H4 (cell line): ENCODE measurements at regions not wholly inside any gene's neighbourhood (a gene's known extent, or its start where the extent isn't known, plus 50 kb on each side); places are given as distances from the start of the nearest gene placed in this dataset.
"Not testable (repeated sequence)": the region's sequence is repeated elsewhere in the genome, so short reads cannot be mapped to it uniquely, and the experiment has no call there.

ENCODE experiments used
- DNase-seq: peaks from one replicate; pipeline ENCODE4 v3.0.0-alpha.2; 2015; ENCODE audit warnings: low spot score

GRCh38 chr9:75282047-75282446, 193.7 kb downstream of the OSTF1 start:
- no peak for DNase-seq

GRCh38 chr9:75289332-75289731, 201.0 kb downstream of the OSTF1 start:
- DNase-seq, result no peak

- DNase-seq, result no peak
Measured at GRCh38 chr9:75299324-75299723, 211.0 kb downstream of the OSTF1 start.

- DNase-seq, result no peak
Measured at GRCh38 chr9:75333624-75334023, 245.3 kb downstream of the OSTF1 start.

- no peak for DNase-seq
Measured at GRCh38 chr9:75358846-75359245, 270.5 kb downstream of the OSTF1 start.

- DNase-seq, result no peak
Measured at GRCh38 chr9:75359638-75360037, 271.3 kb downstream of the OSTF1 start.

GRCh38 chr9:75360252-75360651, 271.9 kb downstream of the OSTF1 start:
- no peak for DNase-seq

GRCh38 chr9:75362446-75362845, 274.1 kb downstream of the OSTF1 start:
- DNase-seq, result not testable (repeated sequence)

GRCh38 chr9:75365196-75365595, 276.9 kb downstream of the OSTF1 start:
- DNase-seq, result no peak

GRCh38 chr9:75369989-75370388, 281.7 kb downstream of the OSTF1 start:
- DNase-seq, result no peak

GRCh38 chr9:75372499-75373268, 284.4 kb downstream of the OSTF1 start:
- DNase-seq, result no peak

- no peak for DNase-seq
Measured at GRCh38 chr9:75376680-75377254, 288.5 kb downstream of the OSTF1 start.

GRCh38 chr9:75378036-75378435, 289.7 kb downstream of the OSTF1 start:
- DNase-seq, result no peak

GRCh38 chr9:75378926-75379325, 290.6 kb downstream of the OSTF1 start:
- DNase-seq, result no peak

GRCh38 chr9:75382126-75382525, 293.8 kb downstream of the OSTF1 start:
- no peak for DNase-seq

- DNase-seq, result not testable (repeated sequence)
Measured at GRCh38 chr9:75383420-75384034, 295.2 kb downstream of the OSTF1 start.

GRCh38 chr9:75385236-75385635, 296.9 kb downstream of the OSTF1 start:
- no peak for DNase-seq

- DNase-seq, result no peak
Measured at GRCh38 chr9:75389101-75389500, 300.8 kb downstream of the OSTF1 start.

- peak; percentile 56 for DNase-seq
Measured at GRCh38 chr9:75390951-75391350, 302.6 kb downstream of the OSTF1 start.

- DNase-seq, result no peak
Measured at GRCh38 chr9:75391497-75391896, 303.2 kb downstream of the OSTF1 start.

GRCh38 chr9:75395336-75395735, 307.0 kb downstream of the OSTF1 start:
- DNase-seq, result no peak

GRCh38 chr9:75397836-75398235, 309.5 kb downstream of the OSTF1 start:
- DNase-seq, result no peak

GRCh38 chr9:75408391-75408790, 320.1 kb downstream of the OSTF1 start:
- DNase-seq, result no peak
